ENCODE measurements at regions not wholly inside any gene's neighbourhood (a gene's known extent, or its start where the extent isn't known, plus 50 kb on each side); places are given as distances from the start of the nearest gene placed in this dataset.

DNA sequence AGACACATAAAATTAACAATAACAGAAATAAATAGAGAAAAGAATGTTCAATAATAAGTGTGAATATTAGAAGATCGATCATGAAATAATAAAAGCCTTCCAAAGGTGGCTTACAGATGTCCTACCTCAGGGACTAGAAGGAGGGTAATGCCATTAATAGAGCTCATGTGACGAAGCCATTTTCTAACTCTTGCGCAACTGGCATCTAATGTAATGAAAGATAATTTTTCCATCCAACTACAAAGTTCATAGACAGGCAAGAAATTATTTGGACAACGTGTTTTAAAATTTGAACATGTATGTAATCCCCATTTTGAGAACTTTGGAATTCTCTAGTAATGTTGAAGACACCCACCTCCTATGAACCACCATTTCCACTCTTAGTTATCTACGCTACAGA, 1394.3 kb upstream of the LRRTM3 start:
- Mint-ChIP-seq H3K9me3 (peaks cover 8 to 11% of the 10 kb centered on the region in 2 donors), H3K27me3 (ENCODE audit: low read depth in 2 of 2) (no peaks in the 10 kb centered on the region), H3K4me1 (no peaks in the 10 kb centered on the region), H3K36me3 (peaks cover 10% of the 10 kb centered on the region), H3K4me3 (no peak overlapping the region), H3K27ac (no peak overlapping the region)
- no peak overlapping the region for H3K4me3 ChIP-seq (ENCODE audit: low read length)
- DNase-seq, result no peak
- no peaks in the 10 kb centered on the region for H3K4me1 ChIP-seq (ENCODE audit: control insufficient read depth, insufficient read depth, low read length)
- 92% methylated on average over 1 of the region's 5 CpGs for WGBS (ENCODE audit: insufficient coverage)
- H3K27ac ChIP-seq (ENCODE audit: low read length), result no peak overlapping the region
- H3K9me3 ChIP-seq (ENCODE audit: control insufficient read depth, insufficient read depth, low read length), result no peaks in the 10 kb centered on the region
- H3K36me3 ChIP-seq (ENCODE audit: control insufficient read depth, insufficient read depth, low read length), result no peaks in the 10 kb centered on the region
- TF ChIP-seq, protein P1, sequence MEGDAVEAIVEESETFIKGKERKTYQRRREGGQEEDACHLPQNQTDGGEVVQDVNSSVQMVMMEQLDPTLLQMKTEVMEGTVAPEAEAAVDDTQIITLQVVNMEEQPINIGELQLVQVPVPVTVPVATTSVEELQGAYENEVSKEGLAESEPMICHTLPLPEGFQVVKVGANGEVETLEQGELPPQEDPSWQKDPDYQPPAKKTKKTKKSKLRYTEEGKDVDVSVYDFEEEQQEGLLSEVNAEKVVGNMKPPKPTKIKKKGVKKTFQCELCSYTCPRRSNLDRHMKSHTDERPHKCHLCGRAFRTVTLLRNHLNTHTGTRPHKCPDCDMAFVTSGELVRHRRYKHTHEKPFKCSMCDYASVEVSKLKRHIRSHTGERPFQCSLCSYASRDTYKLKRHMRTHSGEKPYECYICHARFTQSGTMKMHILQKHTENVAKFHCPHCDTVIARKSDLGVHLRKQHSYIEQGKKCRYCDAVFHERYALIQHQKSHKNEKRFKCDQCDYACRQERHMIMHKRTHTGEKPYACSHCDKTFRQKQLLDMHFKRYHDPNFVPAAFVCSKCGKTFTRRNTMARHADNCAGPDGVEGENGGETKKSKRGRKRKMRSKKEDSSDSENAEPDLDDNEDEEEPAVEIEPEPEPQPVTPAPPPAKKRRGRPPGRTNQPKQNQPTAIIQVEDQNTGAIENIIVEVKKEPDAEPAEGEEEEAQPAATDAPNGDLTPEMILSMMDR (IDR thresholded peaks at IDR 0.05), result no peak
- intact Hi-C loops (cut with micrococcal nuclease), result no loop called here
- H3K27me3 ChIP-seq (ENCODE audit: control insufficient read depth, insufficient read depth, low read length), result no peaks in the 10 kb centered on the region
- no peak for ATAC-seq

DNA sequence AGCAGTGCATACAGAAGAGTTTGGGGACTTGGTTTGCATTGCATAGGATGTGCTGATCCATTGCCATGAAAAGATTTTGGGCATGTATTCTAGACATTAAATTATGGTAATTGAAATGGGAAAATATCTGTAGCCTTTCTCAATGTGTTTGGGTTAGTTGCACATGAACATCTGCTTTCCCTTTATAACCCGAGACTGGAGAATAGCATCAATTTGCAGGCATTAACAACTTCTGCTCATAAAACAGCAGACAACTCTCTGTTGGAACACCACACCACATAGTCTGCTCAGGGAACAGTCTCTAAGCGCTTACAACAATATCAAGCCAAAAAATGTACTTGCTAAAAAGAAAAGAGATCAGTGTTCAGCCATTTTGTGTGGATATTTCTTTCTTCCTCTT, 1391.1 kb upstream of the LRRTM3 start:
- TF ChIP-seq, protein P1 (IDR thresholded peaks at IDR 0.05), result no peak
- Histone ChIP-seq H3K27me3 (ENCODE audit: control insufficient read depth, insufficient read depth, low read length) (no peaks in the 10 kb centered on the region), H3K36me3 (ENCODE audit: control insufficient read depth, insufficient read depth, low read length) (no peaks in the 10 kb centered on the region), H3K9me3 (ENCODE audit: control insufficient read depth, insufficient read depth, low read length) (no peaks in the 10 kb centered on the region), H3K4me1 (ENCODE audit: control insufficient read depth, insufficient read depth, low read length) (no peaks in the 10 kb centered on the region), H3K4me3 (ENCODE audit: low read length) (no peak overlapping the region), H3K27ac (ENCODE audit: low read length) (no peak overlapping the region)
- 100% methylated on average over 1 of the region's 2 CpGs for WGBS (ENCODE audit: insufficient coverage)
- Mint-ChIP-seq H3K4me3 (no peak overlapping the region), H3K27me3 (ENCODE audit: low read depth in 2 of 2) (no peaks in the 10 kb centered on the region), H3K4me1 (no peaks in the 10 kb centered on the region), H3K9me3 (peaks cover 6 to 12% of the 10 kb centered on the region in 2 donors), H3K36me3 (no peaks in the 10 kb centered on the region), H3K27ac (no peak overlapping the region)
- DNase-seq (no peak), ATAC-seq (no peak)
- intact Hi-C loops (cut with micrococcal nuclease), result no loop called here

DNA sequence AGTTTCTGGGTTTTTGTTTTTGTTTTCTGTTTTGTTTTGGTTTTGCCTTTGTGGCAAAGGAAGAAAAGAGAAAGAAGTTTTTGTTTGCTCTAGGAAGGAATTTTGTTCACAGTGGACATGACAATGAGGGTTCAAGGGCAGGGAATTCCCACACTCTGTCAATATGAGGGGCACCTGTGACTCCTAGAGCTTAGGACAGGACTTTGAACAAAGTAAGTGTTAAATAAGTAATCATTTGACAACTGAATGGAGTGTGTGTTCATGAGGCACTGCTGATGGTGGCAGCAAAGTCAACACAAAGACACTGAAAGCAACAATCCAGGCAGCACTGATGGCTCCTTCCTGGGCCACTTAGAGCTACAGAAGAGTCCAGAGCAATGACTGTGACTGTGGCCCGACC, 1381.1 kb upstream of the LRRTM3 start:
- Histone ChIP-seq H3K27me3 (ENCODE audit: control insufficient read depth, insufficient read depth, low read length) (no peaks in the 10 kb centered on the region), H3K36me3 (ENCODE audit: control insufficient read depth, insufficient read depth, low read length) (no peaks in the 10 kb centered on the region), H3K27ac (ENCODE audit: low read length) (no peak overlapping the region), H3K4me1 (ENCODE audit: control insufficient read depth, insufficient read depth, low read length) (no peaks in the 10 kb centered on the region), H3K9me3 (ENCODE audit: control insufficient read depth, insufficient read depth, low read length) (no peaks in the 10 kb centered on the region), H3K4me3 (ENCODE audit: low read length) (no peak overlapping the region)
- peaks cover 11 to 37% of the 10 kb centered on the region in 2 donors for H3K9me3 Mint-ChIP-seq
- H3K4me1 Mint-ChIP-seq, result no peaks in the 10 kb centered on the region
- no peak for ATAC-seq
- 58% methylated on average over 1 of the region's 1 CpG for WGBS (ENCODE audit: insufficient coverage)
- intact Hi-C loops (cut with micrococcal nuclease), result no loop called here
- H3K27ac Mint-ChIP-seq, result no peak overlapping the region
- H3K27me3 Mint-ChIP-seq (ENCODE audit: low read depth in 2 of 2), result no peaks in the 10 kb centered on the region
- H3K4me3 Mint-ChIP-seq, result no peak overlapping the region
- DNase-seq, result no peak
- TF ChIP-seq, protein P1 (IDR thresholded peaks at IDR 0.05), result no peak
- H3K36me3 Mint-ChIP-seq, result no peaks in the 10 kb centered on the region

DNA sequence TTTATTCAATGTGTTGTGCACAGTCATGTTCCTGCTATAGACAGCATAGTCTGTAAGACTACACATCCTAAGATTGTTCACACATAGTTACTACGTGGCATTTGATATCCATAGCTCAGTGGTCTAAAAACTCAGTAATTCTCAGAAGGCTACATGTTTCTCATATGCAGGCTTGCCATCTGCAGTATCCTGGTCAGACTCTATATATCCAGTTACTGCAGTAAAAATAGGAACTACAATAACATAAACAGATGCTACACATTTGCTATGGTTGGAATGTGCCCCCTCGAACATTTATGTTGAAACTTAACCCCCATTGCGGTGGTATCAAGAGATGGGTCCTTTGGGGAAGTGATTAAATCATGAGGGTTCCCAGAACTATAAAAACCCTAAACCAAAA, 1377.8 kb upstream of the LRRTM3 start:
- Histone ChIP-seq H3K27ac (ENCODE audit: low read length) (no peak overlapping the region), H3K36me3 (ENCODE audit: control insufficient read depth, insufficient read depth, low read length) (no peaks in the 10 kb centered on the region), H3K27me3 (ENCODE audit: control insufficient read depth, insufficient read depth, low read length) (no peaks in the 10 kb centered on the region), H3K4me1 (ENCODE audit: control insufficient read depth, insufficient read depth, low read length) (no peaks in the 10 kb centered on the region), H3K4me3 (ENCODE audit: low read length) (no peak overlapping the region), H3K9me3 (ENCODE audit: control insufficient read depth, insufficient read depth, low read length) (no peaks in the 10 kb centered on the region)
- Mint-ChIP-seq H3K36me3 (no peaks in the 10 kb centered on the region), H3K27me3 (ENCODE audit: low read depth in 2 of 2) (no peaks in the 10 kb centered on the region), H3K9me3 (peaks cover 3 to 38% of the 10 kb centered on the region in 2 donors), H3K27ac (no peak overlapping the region), H3K4me3 (no peak overlapping the region), H3K4me1 (no peaks in the 10 kb centered on the region)
- no CpG with 5 or more reads among the region's 3 CpGs for WGBS (ENCODE audit: insufficient coverage)
- TF ChIP-seq, protein P1 (IDR thresholded peaks at IDR 0.05), result no peak
- DNase-seq (no peak), ATAC-seq (no peak)
- intact Hi-C loops (cut with micrococcal nuclease), result no loop called here

All from natural killer cell (primary cell).